WTC11 (cell line): ENCODE measurements at regions not wholly inside any gene's neighbourhood (a gene's known extent, or its start where the extent isn't known, plus 50 kb on each side); places are given as distances from the start of the nearest gene placed in this dataset.

ENCODE experiments used
- ARID4B ChIP-seq: sonication (generic); formaldehyde crosslinking; IDR thresholded peaks from 2 replicates; pipeline ENCODE4 v1.8.0; 2023; ENCODE audit warnings: missing genetic modification reagents, mild to moderate bottlenecking, borderline replicate concordance
- CREB1 ChIP-seq: sonication (generic); formaldehyde crosslinking; IDR thresholded peaks from 2 replicates; pipeline ENCODE4 v1.8.0; 2023; ENCODE audit warnings: mild to moderate bottlenecking, missing genetic modification reagents
- ELF4 ChIP-seq: sonication (generic); formaldehyde crosslinking; IDR thresholded peaks from 2 replicates; pipeline ENCODE4 v1.8.1; 2022; ENCODE audit warnings: low read depth, mild to moderate bottlenecking, moderate library complexity, missing genetic modification reagents
- USF2 ChIP-seq: sonication (generic); formaldehyde crosslinking; IDR thresholded peaks from 2 replicates; pipeline ENCODE4 v1.8.1; 2023; ENCODE audit warnings: mild to moderate bottlenecking, missing genetic modification reagents, moderate library complexity
- ZNF121 ChIP-seq: sonication (generic); formaldehyde crosslinking; IDR thresholded peaks from 2 replicates; pipeline ENCODE4 v1.8.0; 2023; ENCODE audit warnings: missing genetic modification reagents
- TF ChIP-seq, protein P1 (sequence below): fragments of 200-600 bp; IDR thresholded peaks from 2 replicates; pipeline ENCODE4 v1.8.0; 2022; ENCODE audit warnings: antibody characterized with exemption

DNA sequence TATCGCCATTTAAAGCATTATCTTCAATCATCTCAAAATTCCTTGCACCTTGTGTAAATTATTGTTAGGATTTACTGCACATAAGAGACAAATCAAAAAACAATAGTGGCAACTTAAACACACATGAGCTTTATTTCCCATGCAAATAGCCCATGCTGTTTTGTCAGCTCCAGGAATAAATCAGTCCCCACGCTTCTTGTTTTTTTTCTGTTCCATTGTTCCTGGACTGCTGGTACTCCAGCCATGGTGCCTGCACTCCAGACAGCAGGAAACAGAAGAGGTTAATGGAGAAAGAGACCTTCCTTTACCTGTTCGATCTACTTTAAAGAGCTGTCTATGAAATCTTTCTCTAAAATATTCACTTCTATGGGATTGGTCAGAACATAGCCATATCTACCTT lies 1515.7 kb upstream of the TENM3 start:
- TF ChIP-seq, protein P1, sequence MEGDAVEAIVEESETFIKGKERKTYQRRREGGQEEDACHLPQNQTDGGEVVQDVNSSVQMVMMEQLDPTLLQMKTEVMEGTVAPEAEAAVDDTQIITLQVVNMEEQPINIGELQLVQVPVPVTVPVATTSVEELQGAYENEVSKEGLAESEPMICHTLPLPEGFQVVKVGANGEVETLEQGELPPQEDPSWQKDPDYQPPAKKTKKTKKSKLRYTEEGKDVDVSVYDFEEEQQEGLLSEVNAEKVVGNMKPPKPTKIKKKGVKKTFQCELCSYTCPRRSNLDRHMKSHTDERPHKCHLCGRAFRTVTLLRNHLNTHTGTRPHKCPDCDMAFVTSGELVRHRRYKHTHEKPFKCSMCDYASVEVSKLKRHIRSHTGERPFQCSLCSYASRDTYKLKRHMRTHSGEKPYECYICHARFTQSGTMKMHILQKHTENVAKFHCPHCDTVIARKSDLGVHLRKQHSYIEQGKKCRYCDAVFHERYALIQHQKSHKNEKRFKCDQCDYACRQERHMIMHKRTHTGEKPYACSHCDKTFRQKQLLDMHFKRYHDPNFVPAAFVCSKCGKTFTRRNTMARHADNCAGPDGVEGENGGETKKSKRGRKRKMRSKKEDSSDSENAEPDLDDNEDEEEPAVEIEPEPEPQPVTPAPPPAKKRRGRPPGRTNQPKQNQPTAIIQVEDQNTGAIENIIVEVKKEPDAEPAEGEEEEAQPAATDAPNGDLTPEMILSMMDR: no peak
- TF ChIP-seq ARID4B (CRISPR knock-in tag) (no peak), ELF4 (CRISPR knock-in tag) (no peak), ZNF121 (CRISPR knock-in tag) (no peak), CREB1 (CRISPR knock-in tag) (no peak), USF2 (CRISPR knock-in tag) (no peak)
